Endodermal cell (in vitro differentiated cells): ENCODE measurements at regions not wholly inside any gene's neighbourhood (a gene's known extent, or its start where the extent isn't known, plus 50 kb on each side); places are given as distances from the start of the nearest gene placed in this dataset.
A peak's percentile ranks its signal among the peaks of the same experiment; 100 is the strongest.

Experiments
- DNase-seq: peaks from one replicate; pipeline ENCODE4 v3.0.0-alpha.2; 2017
- H3K27ac ChIP-seq: 2 replicates; pipeline ENCODE4 v1.5.1; 2013; ENCODE audit warnings: mild to moderate bottlenecking, low read depth, low read length, moderate library complexity
- H3K27me3 ChIP-seq: 2 replicates; pipeline ENCODE4 v1.6.1; 2013; ENCODE audit warnings: mild to moderate bottlenecking, low read length, moderate library complexity; ENCODE audit not compliant: insufficient read depth, control insufficient read depth, poor library complexity, severe bottlenecking
- H3K36me3 ChIP-seq: 2 replicates; pipeline ENCODE4 v1.7.0; 2013; ENCODE audit warnings: mild to moderate bottlenecking, low read length, moderate library complexity; ENCODE audit not compliant: control insufficient read depth, insufficient read depth
- H3K4me1 ChIP-seq: one replicate; pipeline ENCODE4 v1.7.0; 2013; ENCODE audit warnings: low read length; ENCODE audit not compliant: control insufficient read depth, insufficient read depth
- H3K4me3 ChIP-seq: 2 replicates; pipeline ENCODE4 v1.5.1; 2013; ENCODE audit warnings: mild to moderate bottlenecking, low read length, moderate library complexity
- H3K9ac ChIP-seq: 2 replicates; pipeline ENCODE4 v1.6.1; 2013; ENCODE audit warnings: mild to moderate bottlenecking, low read length, moderate library complexity; ENCODE audit not compliant: poor library complexity, severe bottlenecking; ENCODE audit errors: extremely low read depth
- H3K9me3 ChIP-seq: 2 replicates; pipeline ENCODE4 v1.6.1; 2013; ENCODE audit warnings: mild to moderate bottlenecking, low read length, moderate library complexity; ENCODE audit not compliant: control insufficient read depth
- H3K27ac Mint-ChIP-seq: 2 replicates; pipeline ENCODE4 v1.8.0; 2020; ENCODE audit warnings: mixed read lengths
- H3K27me3 Mint-ChIP-seq: 2 replicates; pipeline ENCODE4 v1.8.0; 2021; ENCODE audit warnings: mild to moderate bottlenecking, mixed read lengths; ENCODE audit not compliant: insufficient read depth
- H3K36me3 Mint-ChIP-seq: 2 replicates; pipeline ENCODE4 v1.8.0; 2020; ENCODE audit warnings: low read depth, mixed read lengths
- H3K4me1 Mint-ChIP-seq: 2 replicates; pipeline ENCODE4 v1.8.0; 2020; ENCODE audit warnings: mixed read lengths
- H3K4me3 Mint-ChIP-seq: 2 replicates; pipeline ENCODE4 v1.8.0; 2020; ENCODE audit warnings: mild to moderate bottlenecking, moderate library complexity, mixed read lengths
- H3K9me3 Mint-ChIP-seq: 2 replicates; pipeline ENCODE4 v1.8.0; 2020; ENCODE audit warnings: mild to moderate bottlenecking, mixed read lengths
- CTCF ChIP-seq: fragments of 200-600 bp; sonication (generic); conservative IDR thresholded peaks from 2 replicates; pipeline ENCODE4 v1.5.0; 2021; ENCODE audit warnings: antibody characterized with exemption, mild to moderate bottlenecking
- WGBS, 2 experiments: methylation state at CpG; one replicate each; pipeline versions ENCODE4 v1.1.5 to v1.1.7; 2013; ENCODE audit warnings: missing lambda C conversion rate in 2 of 2, mixed read lengths in 1 of 2; ENCODE audit not compliant: insufficient coverage in 1 of 2, insufficient read length in 1 of 2; 5-methylcytosine and 5-hydroxymethylcytosine counted together

GRCh38 chr13:50634339-50634738 lies 209.2 kb downstream of the DLEU7 start:
- no peaks in the 10 kb centered on the region for H3K36me3 ChIP-seq
- no peaks in the 10 kb centered on the region for H3K4me1 ChIP-seq
- no peak overlapping the region for H3K9ac ChIP-seq
- no peak for DNase-seq
- H3K4me3 ChIP-seq: no peak overlapping the region
- peaks cover 6% of the 10 kb centered on the region for H3K27me3 Mint-ChIP-seq
- no peaks in the 10 kb centered on the region for H3K27me3 ChIP-seq
- H3K27ac ChIP-seq: no peak overlapping the region
- peaks cover 10% of the 10 kb centered on the region for H3K4me1 Mint-ChIP-seq
- TF ChIP-seq CTCF: no peak
- no peaks in the 10 kb centered on the region for H3K9me3 ChIP-seq
- H3K27ac Mint-ChIP-seq: no peak overlapping the region
- 95 to 100% methylated on average over 2 to 3 of the region's 3 CpGs for WGBS, 2 experiments
- H3K36me3 Mint-ChIP-seq: no peaks in the 10 kb centered on the region
- H3K4me3 Mint-ChIP-seq: no peak overlapping the region
- no peaks in the 10 kb centered on the region for H3K9me3 Mint-ChIP-seq

GRCh38 chr13:50635504-50635903 lies 208.0 kb downstream of the DLEU7 start:
- H3K4me3 ChIP-seq: no peak overlapping the region
- no peaks in the 10 kb centered on the region for H3K36me3 ChIP-seq
- no peak overlapping the region for H3K27ac ChIP-seq
- Mint-ChIP-seq H3K27ac (no peak overlapping the region), H3K36me3 (no peaks in the 10 kb centered on the region), H3K4me3 (no peak overlapping the region), H3K27me3 (peaks cover 6% of the 10 kb centered on the region), H3K4me1 (peaks cover 10% of the 10 kb centered on the region), H3K9me3 (no peaks in the 10 kb centered on the region)
- H3K9ac ChIP-seq: no peak overlapping the region
- DNase-seq: no peak
- no peaks in the 10 kb centered on the region for H3K4me1 ChIP-seq
- TF ChIP-seq CTCF: no peak
- no peaks in the 10 kb centered on the region for H3K9me3 ChIP-seq
- H3K27me3 ChIP-seq: no peaks in the 10 kb centered on the region
- 92 to 93% methylated on average over 3 of the region's 3 CpGs for WGBS, 2 experiments

- no peak for TF ChIP-seq CTCF
- Histone ChIP-seq H3K4me1 (no peaks in the 10 kb centered on the region), H3K27me3 (no peaks in the 10 kb centered on the region), H3K9ac (no peak overlapping the region), H3K27ac (no peak overlapping the region), H3K9me3 (no peaks in the 10 kb centered on the region), H3K36me3 (no peaks in the 10 kb centered on the region), H3K4me3 (no peak overlapping the region)
- Mint-ChIP-seq H3K27me3 (peaks cover 6% of the 10 kb centered on the region), H3K9me3 (no peaks in the 10 kb centered on the region), H3K4me3 (peak overlapping the region; percentile 26), H3K36me3 (no peaks in the 10 kb centered on the region), H3K4me1 (peaks cover 10% of the 10 kb centered on the region), H3K27ac (peak overlapping the region; percentile 52)
- 69% methylated on average over 7 of the region's 7 CpGs; no CpG with 5 or more reads in 1 of the 2 experiments for WGBS, 2 experiments
- DNase-seq: peak; percentile 87
Measured at GRCh38 chr13:50636007-50636704, 207.3 kb downstream of the DLEU7 start.
